ENCODE measurements at regions not wholly inside any gene's neighbourhood (a gene's known extent, or its start where the extent isn't known, plus 50 kb on each side); places are given as distances from the start of the nearest gene placed in this dataset.

DNA sequence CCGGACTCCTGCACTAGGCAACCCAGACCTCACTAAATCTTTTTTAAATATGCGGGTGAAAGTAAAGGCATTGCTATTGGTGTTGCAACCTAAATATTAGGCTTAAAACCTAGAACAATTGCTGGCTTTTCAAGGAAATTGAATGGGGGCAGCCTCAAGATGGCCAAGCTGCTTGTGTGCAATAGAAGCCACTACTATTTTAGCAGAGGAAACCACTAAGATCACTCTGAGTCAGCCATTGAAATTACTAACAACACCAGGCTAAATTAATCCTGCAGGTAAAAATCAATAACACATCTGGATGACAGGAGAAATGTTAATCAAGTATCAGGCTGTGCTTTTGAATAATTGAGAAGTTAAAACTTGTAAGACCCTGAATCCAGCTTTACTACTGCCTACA, 348.0 kb downstream of the RPS4Y2 start:
- no CpG with 5 or more reads among the region's 2 CpGs for WGBS (ENCODE audit: insufficient coverage)
- Histone ChIP-seq H3K4me3 (ENCODE audit: control insufficient read depth in 1 of 7, extremely low read depth in 1 of 7, insufficient read depth in 4 of 7, low read depth in 2 of 7, low read length in 6 of 7) (no peak overlapping the region), H3K9me3 (ENCODE audit: control extremely low read depth in 1 of 5, control insufficient read depth in 4 of 5, insufficient read depth in 2 of 5, low read depth in 1 of 5, low read length in 4 of 5) (no peaks in the 10 kb centered on the region), H3K36me3 (ENCODE audit: control insufficient read depth in 4 of 4, insufficient read depth in 4 of 4, low read length in 3 of 4) (no peaks in the 10 kb centered on the region), H3K4me1 (ENCODE audit: control extremely low read depth in 1 of 4, control insufficient read depth in 4 of 4, insufficient read depth in 4 of 4, low read length in 3 of 4) (no peaks in the 10 kb centered on the region), H3K27ac (ENCODE audit: insufficient read depth in 1 of 2, low read depth in 1 of 2, low read length in 2 of 2, poor library complexity in 1 of 2, severe bottlenecking in 2 of 2) (no peak overlapping the region), H3K27me3 (replicated peaks in 2 of 5; ENCODE audit: control insufficient read depth in 4 of 5, insufficient read depth in 5 of 5, low read length in 4 of 5) (no peaks in the 10 kb centered on the region)
- ChIA-PET CTCF (no interaction called here), POLR2A (no interaction called here)
- DNase-seq, result no peak

- no peaks in the 10 kb centered on the region for H3K9me3 ChIP-seq (ENCODE audit: control extremely low read depth in 1 of 5, control insufficient read depth in 4 of 5, insufficient read depth in 2 of 5, low read depth in 1 of 5, low read length in 4 of 5)
- ChIA-PET CTCF (no interaction called here), POLR2A (no interaction called here)
- H3K27me3 ChIP-seq (replicated peaks in 2 of 5; ENCODE audit: control insufficient read depth in 4 of 5, insufficient read depth in 5 of 5, low read length in 4 of 5), result no peaks in the 10 kb centered on the region
- no peaks in the 10 kb centered on the region for H3K36me3 ChIP-seq (ENCODE audit: control insufficient read depth in 4 of 4, insufficient read depth in 4 of 4, low read length in 3 of 4)
- no peak for DNase-seq
- no peaks in the 10 kb centered on the region for H3K4me1 ChIP-seq (ENCODE audit: control extremely low read depth in 1 of 4, control insufficient read depth in 4 of 4, insufficient read depth in 4 of 4, low read length in 3 of 4)
- H3K4me3 ChIP-seq (ENCODE audit: control insufficient read depth in 1 of 7, extremely low read depth in 1 of 7, insufficient read depth in 4 of 7, low read depth in 2 of 7, low read length in 6 of 7), result no peak overlapping the region
- no peak overlapping the region for H3K27ac ChIP-seq (ENCODE audit: insufficient read depth in 1 of 2, low read depth in 1 of 2, low read length in 2 of 2, poor library complexity in 1 of 2, severe bottlenecking in 2 of 2)
- WGBS (ENCODE audit: insufficient coverage), result no CpG with 5 or more reads among the region's 1 CpG
Observed at GRCh38 chrY:21105529-21105928, 349.6 kb downstream of the RPS4Y2 start.

DNA sequence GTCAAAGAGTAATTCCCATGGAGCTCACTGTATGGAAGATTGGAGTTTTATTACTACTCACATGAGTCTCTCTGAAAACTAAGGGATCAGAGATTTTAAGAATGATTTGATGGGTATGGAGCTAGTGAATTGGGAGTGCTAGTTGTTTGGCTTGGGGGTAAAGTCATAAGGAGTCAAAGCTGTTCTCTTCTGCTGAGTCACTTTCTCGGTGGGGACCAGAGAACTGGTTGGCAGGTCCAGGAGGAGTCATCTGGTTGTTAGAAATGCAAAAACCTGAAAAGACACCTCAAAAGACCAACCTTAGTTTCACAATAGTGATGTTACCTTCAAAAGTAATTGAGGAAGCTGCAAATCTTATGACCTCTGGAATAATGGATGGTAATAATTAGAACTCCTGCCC, 355.4 kb downstream of the RPS4Y2 start:
- H3K36me3 ChIP-seq (ENCODE audit: control insufficient read depth in 4 of 4, insufficient read depth in 4 of 4, low read length in 3 of 4), result no peaks in the 10 kb centered on the region
- no peaks in the 10 kb centered on the region for H3K27me3 ChIP-seq (replicated peaks in 2 of 5; ENCODE audit: control insufficient read depth in 4 of 5, insufficient read depth in 5 of 5, low read length in 4 of 5)
- ChIA-PET CTCF (no interaction called here), POLR2A (no interaction called here)
- WGBS (ENCODE audit: insufficient coverage), result no CpG with 5 or more reads among the region's 1 CpG
- no peak for DNase-seq
- H3K27ac ChIP-seq (ENCODE audit: insufficient read depth in 1 of 2, low read depth in 1 of 2, low read length in 2 of 2, poor library complexity in 1 of 2, severe bottlenecking in 2 of 2), result no peak overlapping the region
- H3K4me1 ChIP-seq (ENCODE audit: control extremely low read depth in 1 of 4, control insufficient read depth in 4 of 4, insufficient read depth in 4 of 4, low read length in 3 of 4), result no peaks in the 10 kb centered on the region
- H3K9me3 ChIP-seq (ENCODE audit: control extremely low read depth in 1 of 5, control insufficient read depth in 4 of 5, insufficient read depth in 2 of 5, low read depth in 1 of 5, low read length in 4 of 5), result no peaks in the 10 kb centered on the region
- H3K4me3 ChIP-seq (ENCODE audit: control insufficient read depth in 1 of 7, extremely low read depth in 1 of 7, insufficient read depth in 4 of 7, low read depth in 2 of 7, low read length in 6 of 7), result no peak overlapping the region

DNA sequence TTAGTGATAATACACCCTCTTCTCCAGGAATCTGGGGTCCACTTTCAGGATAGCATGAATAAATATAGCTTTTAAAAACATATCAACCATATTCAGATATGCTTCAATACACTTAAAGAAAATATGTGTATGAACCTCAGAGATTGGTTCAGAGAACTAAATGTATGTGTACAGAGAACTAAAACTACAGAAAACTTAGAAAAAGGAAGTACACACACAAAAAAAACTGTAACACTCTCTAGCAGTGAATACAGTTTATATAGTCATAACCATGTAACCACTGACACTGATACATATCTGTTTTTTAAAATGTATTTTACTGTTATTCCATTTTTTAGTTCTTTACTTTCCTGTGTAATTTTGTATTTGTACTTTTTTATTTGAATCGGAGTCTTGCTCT, 365.2 kb downstream of the RPS4Y2 start:
- CTCF ChIA-PET, result no interaction called here
- no peak for DNase-seq
- H3K4me1 ChIP-seq (ENCODE audit: control extremely low read depth in 1 of 4, control insufficient read depth in 4 of 4, insufficient read depth in 4 of 4, low read length in 3 of 4), result peaks cover 0 to 1% (median 0%) of the 10 kb centered on the region in 4 experiments
- no peaks in the 10 kb centered on the region for H3K27me3 ChIP-seq (replicated peaks in 2 of 5; ENCODE audit: control insufficient read depth in 4 of 5, insufficient read depth in 5 of 5, low read length in 4 of 5)
- no CpG with 5 or more reads among the region's 1 CpG for WGBS (ENCODE audit: insufficient coverage)
- H3K36me3 ChIP-seq (ENCODE audit: control insufficient read depth in 4 of 4, insufficient read depth in 4 of 4, low read length in 3 of 4), result no peaks in the 10 kb centered on the region
- no peak overlapping the region for H3K27ac ChIP-seq (ENCODE audit: insufficient read depth in 1 of 2, low read depth in 1 of 2, low read length in 2 of 2, poor library complexity in 1 of 2, severe bottlenecking in 2 of 2)
- no peak overlapping the region for H3K4me3 ChIP-seq (ENCODE audit: control insufficient read depth in 1 of 7, extremely low read depth in 1 of 7, insufficient read depth in 4 of 7, low read depth in 2 of 7, low read length in 6 of 7)
- H3K9me3 ChIP-seq (ENCODE audit: control extremely low read depth in 1 of 5, control insufficient read depth in 4 of 5, insufficient read depth in 2 of 5, low read depth in 1 of 5, low read length in 4 of 5), result no peaks in the 10 kb centered on the region
- POLR2A ChIA-PET, result no interaction called here

DNA sequence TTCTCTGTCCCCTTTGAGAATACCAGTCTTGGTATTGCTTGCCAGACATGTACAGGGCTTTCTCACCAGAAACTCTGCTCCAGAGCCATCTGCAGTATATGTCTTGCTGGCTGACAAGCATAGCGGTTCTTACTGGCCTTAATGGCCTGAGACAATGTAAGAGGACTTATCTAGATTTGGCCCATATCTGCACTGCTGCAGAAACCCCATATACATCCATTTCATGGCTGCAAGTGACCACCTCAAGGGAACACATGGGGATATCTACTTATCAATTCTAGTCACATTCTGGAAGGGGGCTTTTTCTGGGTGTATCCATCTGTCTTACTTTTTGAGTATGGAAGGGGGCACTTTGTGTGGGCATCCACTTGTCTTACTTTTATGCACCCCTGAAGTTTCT, 375.5 kb upstream of the RBMY1B start:
- WGBS (ENCODE audit: insufficient coverage), result no CpG with 5 or more reads among the region's 1 CpG
- DNase-seq, result no peak
- H3K27ac ChIP-seq (ENCODE audit: insufficient read depth in 1 of 2, low read depth in 1 of 2, low read length in 2 of 2, poor library complexity in 1 of 2, severe bottlenecking in 2 of 2), result no peak overlapping the region
- H3K9me3 ChIP-seq (ENCODE audit: control extremely low read depth in 1 of 5, control insufficient read depth in 4 of 5, insufficient read depth in 2 of 5, low read depth in 1 of 5, low read length in 4 of 5), result no peaks in the 10 kb centered on the region
- ChIA-PET POLR2A (no interaction called here), CTCF (no interaction called here)
- H3K27me3 ChIP-seq (replicated peaks in 2 of 5; ENCODE audit: control insufficient read depth in 4 of 5, insufficient read depth in 5 of 5, low read length in 4 of 5), result no peaks in the 10 kb centered on the region
- H3K36me3 ChIP-seq (ENCODE audit: control insufficient read depth in 4 of 4, insufficient read depth in 4 of 4, low read length in 3 of 4), result no peaks in the 10 kb centered on the region
- H3K4me3 ChIP-seq (ENCODE audit: control insufficient read depth in 1 of 7, extremely low read depth in 1 of 7, insufficient read depth in 4 of 7, low read depth in 2 of 7, low read length in 6 of 7), result no peak overlapping the region
- peaks cover 0 to 10% (median 0%) of the 10 kb centered on the region in 4 experiments for H3K4me1 ChIP-seq (ENCODE audit: control extremely low read depth in 1 of 4, control insufficient read depth in 4 of 4, insufficient read depth in 4 of 4, low read length in 3 of 4)

DNA sequence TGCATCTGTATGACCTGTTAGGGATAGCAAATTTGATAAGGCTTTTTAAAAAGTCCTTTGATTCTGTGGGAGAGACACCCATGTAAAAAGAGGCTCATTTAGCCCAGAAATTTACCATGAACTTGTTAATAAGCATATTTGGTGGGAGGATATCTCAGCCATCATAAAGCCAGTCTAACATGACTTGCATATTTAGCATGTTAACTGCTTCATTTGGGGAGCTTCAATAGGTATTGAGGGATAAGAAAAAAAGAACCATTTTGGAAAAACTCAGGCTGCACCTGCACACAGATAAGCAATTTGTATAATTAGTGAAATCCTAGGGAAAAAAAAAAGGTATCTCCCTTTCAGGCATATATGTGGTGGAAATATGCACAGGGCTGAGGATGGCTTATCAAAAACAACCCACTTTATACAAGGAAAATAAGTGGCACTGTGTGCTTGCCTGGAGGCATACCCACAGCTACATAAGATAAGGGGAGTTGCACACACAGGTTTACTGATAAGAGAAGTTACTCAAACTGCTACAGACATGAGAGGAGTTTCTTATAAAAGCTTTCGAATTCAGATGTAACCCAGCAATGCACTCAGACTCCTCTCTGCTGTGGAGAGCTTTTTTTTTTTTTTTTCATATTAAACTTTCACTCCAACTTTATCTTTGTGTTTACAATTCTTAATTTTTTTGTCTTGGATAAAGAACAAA, 372.9 kb upstream of the RBMY1B start:
- Histone ChIP-seq H3K4me1 (ENCODE audit: control extremely low read depth in 1 of 4, control insufficient read depth in 4 of 4, insufficient read depth in 4 of 4, low read length in 3 of 4) (peaks cover 0 to 10% (median 0%) of the 10 kb centered on the region in 4 experiments), H3K4me3 (ENCODE audit: control insufficient read depth in 1 of 7, extremely low read depth in 1 of 7, insufficient read depth in 4 of 7, low read depth in 2 of 7, low read length in 6 of 7) (peak overlapping the region in 1 of 7 experiments; percentile 39), H3K36me3 (ENCODE audit: control insufficient read depth in 4 of 4, insufficient read depth in 4 of 4, low read length in 3 of 4) (no peaks in the 10 kb centered on the region), H3K9me3 (ENCODE audit: control extremely low read depth in 1 of 5, control insufficient read depth in 4 of 5, insufficient read depth in 2 of 5, low read depth in 1 of 5, low read length in 4 of 5) (no peaks in the 10 kb centered on the region), H3K27ac (ENCODE audit: insufficient read depth in 1 of 2, low read depth in 1 of 2, low read length in 2 of 2, poor library complexity in 1 of 2, severe bottlenecking in 2 of 2) (no peak overlapping the region), H3K27me3 (replicated peaks in 2 of 5; ENCODE audit: control insufficient read depth in 4 of 5, insufficient read depth in 5 of 5, low read length in 4 of 5) (no peaks in the 10 kb centered on the region)
- ChIA-PET POLR2A (no interaction called here), CTCF (no interaction called here)
- WGBS (ENCODE audit: insufficient coverage), result no CpG with 5 or more reads among the region's 1 CpG
- peak in 1 of 3 donors; percentile 20 for DNase-seq

GRCh38 chrY:21146331-21146730, 364.8 kb upstream of the RBMY1B start:
- no peaks in the 10 kb centered on the region for H3K27me3 ChIP-seq (replicated peaks in 2 of 5; ENCODE audit: control insufficient read depth in 4 of 5, insufficient read depth in 5 of 5, low read length in 4 of 5)
- no peak overlapping the region for H3K27ac ChIP-seq (ENCODE audit: insufficient read depth in 1 of 2, low read depth in 1 of 2, low read length in 2 of 2, poor library complexity in 1 of 2, severe bottlenecking in 2 of 2)
- WGBS (ENCODE audit: insufficient coverage), result no CpG with 5 or more reads among the region's 1 CpG
- no peaks in the 10 kb centered on the region for H3K4me1 ChIP-seq (ENCODE audit: control extremely low read depth in 1 of 4, control insufficient read depth in 4 of 4, insufficient read depth in 4 of 4, low read length in 3 of 4)
- no peak for DNase-seq
- POLR2A ChIA-PET, result no interaction called here
- H3K4me3 ChIP-seq (ENCODE audit: control insufficient read depth in 1 of 7, extremely low read depth in 1 of 7, insufficient read depth in 4 of 7, low read depth in 2 of 7, low read length in 6 of 7), result no peak overlapping the region
- H3K36me3 ChIP-seq (ENCODE audit: control insufficient read depth in 4 of 4, insufficient read depth in 4 of 4, low read length in 3 of 4), result no peaks in the 10 kb centered on the region
- no peaks in the 10 kb centered on the region for H3K9me3 ChIP-seq (ENCODE audit: control extremely low read depth in 1 of 5, control insufficient read depth in 4 of 5, insufficient read depth in 2 of 5, low read depth in 1 of 5, low read length in 4 of 5)
- CTCF ChIA-PET, result no interaction called here

Data from common myeloid progenitor, CD34-positive (primary cell).